ENCODE measurements at regions not wholly inside any gene's neighbourhood (a gene's known extent, or its start where the extent isn't known, plus 50 kb on each side); places are given as distances from the start of the nearest gene placed in this dataset.

DNA sequence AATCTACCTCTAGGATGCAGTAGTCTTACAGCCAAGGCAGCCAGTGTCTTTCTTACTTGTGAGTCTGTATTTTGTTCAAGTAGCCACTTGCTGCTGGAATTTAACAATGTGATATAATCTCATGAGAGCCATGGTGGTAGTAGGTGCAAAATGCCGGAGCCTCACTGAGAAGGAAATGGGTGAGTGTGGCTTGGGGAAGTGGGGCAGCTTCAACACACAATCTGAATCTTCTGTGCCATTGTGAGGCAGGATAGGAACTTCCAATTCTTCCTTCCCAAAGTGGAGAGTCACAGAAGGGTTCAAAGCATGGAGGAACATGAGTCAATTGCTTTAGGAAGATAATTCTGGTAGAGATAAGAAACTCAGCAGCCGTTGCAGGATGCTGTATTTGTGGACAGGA lies 158.7 kb upstream of the APCDD1 start:
- Histone ChIP-seq H3K4me2 (ENCODE audit: low read length) (no peak overlapping the region), H3K9me3 (ENCODE audit: low read length) (no peaks in the 10 kb centered on the region), H3K27me3 (ENCODE audit: insufficient read depth, low read depth, low read length) (no peaks in the 10 kb centered on the region), H3K79me2 (replicated peaks; ENCODE audit: insufficient read depth, low read length) (no peaks in the 10 kb centered on the region), H3K9ac (ENCODE audit: low read length) (no peak overlapping the region), H3K27ac (ENCODE audit: low read length) (no peak overlapping the region), H2AFZ (ENCODE audit: low read depth, low read length) (no peak overlapping the region), H3K36me3 (ENCODE audit: insufficient read depth, low read length) (no peaks in the 10 kb centered on the region), H3K4me3 (ENCODE audit: low read length) (no peak overlapping the region), H4K20me1 (ENCODE audit: insufficient read depth) (no peaks in the 10 kb centered on the region), H3K9me2 (ENCODE audit: insufficient read depth, low read length) (no peaks in the 10 kb centered on the region), H3F3A (ENCODE audit: insufficient read depth, low read length, poor library complexity, severe bottlenecking) (no peaks in the 10 kb centered on the region)
- no peak for TF ChIP-seq POLR2AphosphoS5 (IDR thresholded peaks at IDR 0.05)
- TF ChIP-seq SMC3 (conservative IDR thresholded peaks at IDR 0.05; ENCODE audit: poor library complexity) = no peak
- no peak for TF ChIP-seq MXI1 (conservative IDR thresholded peaks at IDR 0.05; ENCODE audit: poor library complexity, severe bottlenecking)
- no peak for TF ChIP-seq TAF1 (IDR thresholded peaks at IDR 0.05; ENCODE audit: low read depth)
- TF ChIP-seq, protein P1, sequence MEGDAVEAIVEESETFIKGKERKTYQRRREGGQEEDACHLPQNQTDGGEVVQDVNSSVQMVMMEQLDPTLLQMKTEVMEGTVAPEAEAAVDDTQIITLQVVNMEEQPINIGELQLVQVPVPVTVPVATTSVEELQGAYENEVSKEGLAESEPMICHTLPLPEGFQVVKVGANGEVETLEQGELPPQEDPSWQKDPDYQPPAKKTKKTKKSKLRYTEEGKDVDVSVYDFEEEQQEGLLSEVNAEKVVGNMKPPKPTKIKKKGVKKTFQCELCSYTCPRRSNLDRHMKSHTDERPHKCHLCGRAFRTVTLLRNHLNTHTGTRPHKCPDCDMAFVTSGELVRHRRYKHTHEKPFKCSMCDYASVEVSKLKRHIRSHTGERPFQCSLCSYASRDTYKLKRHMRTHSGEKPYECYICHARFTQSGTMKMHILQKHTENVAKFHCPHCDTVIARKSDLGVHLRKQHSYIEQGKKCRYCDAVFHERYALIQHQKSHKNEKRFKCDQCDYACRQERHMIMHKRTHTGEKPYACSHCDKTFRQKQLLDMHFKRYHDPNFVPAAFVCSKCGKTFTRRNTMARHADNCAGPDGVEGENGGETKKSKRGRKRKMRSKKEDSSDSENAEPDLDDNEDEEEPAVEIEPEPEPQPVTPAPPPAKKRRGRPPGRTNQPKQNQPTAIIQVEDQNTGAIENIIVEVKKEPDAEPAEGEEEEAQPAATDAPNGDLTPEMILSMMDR (IDR thresholded peaks at IDR 0.05; ENCODE audit: poor library complexity, severe bottlenecking) = no peak
- TF ChIP-seq, protein P2, sequence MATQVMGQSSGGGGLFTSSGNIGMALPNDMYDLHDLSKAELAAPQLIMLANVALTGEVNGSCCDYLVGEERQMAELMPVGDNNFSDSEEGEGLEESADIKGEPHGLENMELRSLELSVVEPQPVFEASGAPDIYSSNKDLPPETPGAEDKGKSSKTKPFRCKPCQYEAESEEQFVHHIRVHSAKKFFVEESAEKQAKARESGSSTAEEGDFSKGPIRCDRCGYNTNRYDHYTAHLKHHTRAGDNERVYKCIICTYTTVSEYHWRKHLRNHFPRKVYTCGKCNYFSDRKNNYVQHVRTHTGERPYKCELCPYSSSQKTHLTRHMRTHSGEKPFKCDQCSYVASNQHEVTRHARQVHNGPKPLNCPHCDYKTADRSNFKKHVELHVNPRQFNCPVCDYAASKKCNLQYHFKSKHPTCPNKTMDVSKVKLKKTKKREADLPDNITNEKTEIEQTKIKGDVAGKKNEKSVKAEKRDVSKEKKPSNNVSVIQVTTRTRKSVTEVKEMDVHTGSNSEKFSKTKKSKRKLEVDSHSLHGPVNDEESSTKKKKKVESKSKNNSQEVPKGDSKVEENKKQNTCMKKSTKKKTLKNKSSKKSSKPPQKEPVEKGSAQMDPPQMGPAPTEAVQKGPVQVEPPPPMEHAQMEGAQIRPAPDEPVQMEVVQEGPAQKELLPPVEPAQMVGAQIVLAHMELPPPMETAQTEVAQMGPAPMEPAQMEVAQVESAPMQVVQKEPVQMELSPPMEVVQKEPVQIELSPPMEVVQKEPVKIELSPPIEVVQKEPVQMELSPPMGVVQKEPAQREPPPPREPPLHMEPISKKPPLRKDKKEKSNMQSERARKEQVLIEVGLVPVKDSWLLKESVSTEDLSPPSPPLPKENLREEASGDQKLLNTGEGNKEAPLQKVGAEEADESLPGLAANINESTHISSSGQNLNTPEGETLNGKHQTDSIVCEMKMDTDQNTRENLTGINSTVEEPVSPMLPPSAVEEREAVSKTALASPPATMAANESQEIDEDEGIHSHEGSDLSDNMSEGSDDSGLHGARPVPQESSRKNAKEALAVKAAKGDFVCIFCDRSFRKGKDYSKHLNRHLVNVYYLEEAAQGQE (IDR thresholded peaks at IDR 0.05; ENCODE audit: borderline replicate concordance) = no peak
- TF ChIP-seq EP300 (conservative IDR thresholded peaks at IDR 0.05; ENCODE audit: poor library complexity, severe bottlenecking) = no peak

DNA sequence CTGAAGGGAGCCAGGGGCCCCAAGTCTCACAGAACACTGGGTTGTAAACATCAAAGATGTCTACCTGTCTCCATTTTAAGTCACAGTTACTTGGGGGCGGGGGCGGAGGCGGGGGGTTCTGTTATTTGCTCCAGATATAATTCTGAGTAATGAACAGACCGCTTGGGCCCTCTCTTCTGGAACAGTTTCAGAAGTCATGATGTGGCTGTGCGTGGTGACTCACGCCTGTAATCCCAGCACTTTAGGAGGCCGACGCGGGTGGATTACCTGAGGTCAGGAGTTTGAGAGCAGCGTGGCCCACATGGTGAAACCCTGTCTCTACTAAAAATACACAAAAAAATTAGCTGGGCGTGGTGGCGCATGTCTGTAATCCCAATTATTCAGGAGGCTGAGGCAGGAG lies 157.9 kb upstream of the APCDD1 start:
- H3K9me2 ChIP-seq (ENCODE audit: insufficient read depth, low read length) = no peaks in the 10 kb centered on the region
- no peaks in the 10 kb centered on the region for H3K36me3 ChIP-seq (ENCODE audit: insufficient read depth, low read length)
- H3K4me2 ChIP-seq (ENCODE audit: low read length) = no peak overlapping the region
- no peak overlapping the region for H3K9ac ChIP-seq (ENCODE audit: low read length)
- H3K27ac ChIP-seq (ENCODE audit: low read length) = no peak overlapping the region
- H3K9me3 ChIP-seq (ENCODE audit: low read length) = no peaks in the 10 kb centered on the region
- no peaks in the 10 kb centered on the region for H3F3A ChIP-seq (ENCODE audit: insufficient read depth, low read length, poor library complexity, severe bottlenecking)
- no peaks in the 10 kb centered on the region for H3K79me2 ChIP-seq (replicated peaks; ENCODE audit: insufficient read depth, low read length)
- H4K20me1 ChIP-seq (ENCODE audit: insufficient read depth) = no peaks in the 10 kb centered on the region
- TF ChIP-seq RAD21 (conservative IDR thresholded peaks at IDR 0.05) (no peak), MXI1 (conservative IDR thresholded peaks at IDR 0.05; ENCODE audit: poor library complexity, severe bottlenecking) (no peak), EZH2 (IDR thresholded peaks at IDR 0.05; ENCODE audit: borderline replicate concordance, insufficient read depth, low read length, poor library complexity, severe bottlenecking) (no peak), SMC3 (conservative IDR thresholded peaks at IDR 0.05; ENCODE audit: poor library complexity) (no peak), EP300 (conservative IDR thresholded peaks at IDR 0.05; ENCODE audit: poor library complexity, severe bottlenecking) (no peak), TAF1 (IDR thresholded peaks at IDR 0.05; ENCODE audit: low read depth) (no peak), POLR2AphosphoS5 (IDR thresholded peaks at IDR 0.05) (no peak)
- TF ChIP-seq, protein P1 (IDR thresholded peaks at IDR 0.05; ENCODE audit: poor library complexity, severe bottlenecking) = no peak
- TF ChIP-seq, protein P2 (IDR thresholded peaks at IDR 0.05; ENCODE audit: borderline replicate concordance) = no peak
- no peak overlapping the region for H3K4me3 ChIP-seq (ENCODE audit: low read length)
- H3K27me3 ChIP-seq (ENCODE audit: insufficient read depth, low read depth, low read length) = no peaks in the 10 kb centered on the region
- H2AFZ ChIP-seq (ENCODE audit: low read depth, low read length) = no peak overlapping the region
